HG02571 (cell line): ENCODE measurements at regions not wholly inside any gene's neighbourhood (a gene's known extent, or its start where the extent isn't known, plus 50 kb on each side); places are given as distances from the start of the nearest gene placed in this dataset.
"Not testable (repeated sequence)": the region's sequence is repeated elsewhere in the genome, so short reads cannot be mapped to it uniquely, and the experiment has no call there.

ENCODE experiments used
- ATAC-seq: cut with Tn5 transposase; IDR thresholded peaks from one replicate; pipeline ENCODE4 v1.9.1; 2021; ENCODE audit warnings: mild to moderate bottlenecking, moderate library complexity; ENCODE audit not compliant: unreplicated experiment

DNA sequence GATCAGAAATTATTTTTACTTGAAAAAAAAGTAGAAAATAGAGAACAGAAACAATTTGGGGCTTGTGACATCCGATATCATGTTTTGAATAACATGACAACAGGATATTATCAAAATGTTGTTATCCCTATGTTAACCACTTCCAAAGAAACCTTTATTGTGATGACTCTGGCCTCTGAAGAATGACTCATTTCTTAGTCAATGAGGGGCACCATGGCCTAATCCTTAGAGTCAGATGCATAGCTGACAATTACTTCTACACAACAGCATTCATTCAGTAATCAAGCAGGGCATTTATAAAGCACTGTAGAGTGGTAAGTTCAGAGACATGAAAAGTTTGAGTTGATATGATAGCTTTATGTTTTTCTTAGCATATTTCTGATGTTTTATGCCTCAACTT is 703.0 kb downstream of the RNF144A start:
- no peak for ATAC-seq

DNA sequence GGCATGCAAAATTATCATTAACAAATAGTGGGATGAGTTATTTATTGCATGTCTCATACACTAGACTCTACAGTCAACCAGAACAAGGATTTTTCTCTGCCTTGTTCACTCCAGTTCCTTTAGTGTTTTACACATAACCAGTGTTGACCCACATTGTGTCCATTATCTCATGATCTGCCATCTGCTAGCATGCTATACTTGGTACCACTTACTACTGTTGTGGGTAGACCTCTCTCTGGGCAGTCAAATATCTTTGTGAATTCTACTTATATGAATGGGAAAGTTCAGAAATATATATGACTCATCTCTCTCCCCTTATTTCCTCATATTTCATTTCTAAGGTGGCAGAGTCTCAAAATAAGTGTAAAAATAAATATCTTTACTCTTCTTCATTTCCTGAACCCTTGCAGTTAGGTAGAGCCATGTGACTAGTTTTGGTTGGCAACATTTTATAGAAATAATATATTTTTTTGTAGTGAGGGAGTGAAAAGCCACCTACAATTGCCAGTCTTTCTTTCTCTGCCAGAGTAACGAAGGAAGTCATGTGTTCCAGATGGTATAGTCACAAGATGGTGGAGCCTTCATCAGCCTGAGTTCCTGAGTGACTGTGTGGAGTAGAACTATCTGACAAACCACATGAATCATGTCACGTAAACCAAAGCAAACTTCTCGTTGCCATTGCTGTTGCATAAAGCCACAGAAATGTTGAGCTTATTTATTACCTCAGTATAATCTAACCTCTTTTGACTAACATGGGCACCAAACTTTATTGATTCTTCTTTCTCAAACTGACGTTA is 704.0 kb downstream of the RNF144A start:
- ATAC-seq, result no peak

DNA sequence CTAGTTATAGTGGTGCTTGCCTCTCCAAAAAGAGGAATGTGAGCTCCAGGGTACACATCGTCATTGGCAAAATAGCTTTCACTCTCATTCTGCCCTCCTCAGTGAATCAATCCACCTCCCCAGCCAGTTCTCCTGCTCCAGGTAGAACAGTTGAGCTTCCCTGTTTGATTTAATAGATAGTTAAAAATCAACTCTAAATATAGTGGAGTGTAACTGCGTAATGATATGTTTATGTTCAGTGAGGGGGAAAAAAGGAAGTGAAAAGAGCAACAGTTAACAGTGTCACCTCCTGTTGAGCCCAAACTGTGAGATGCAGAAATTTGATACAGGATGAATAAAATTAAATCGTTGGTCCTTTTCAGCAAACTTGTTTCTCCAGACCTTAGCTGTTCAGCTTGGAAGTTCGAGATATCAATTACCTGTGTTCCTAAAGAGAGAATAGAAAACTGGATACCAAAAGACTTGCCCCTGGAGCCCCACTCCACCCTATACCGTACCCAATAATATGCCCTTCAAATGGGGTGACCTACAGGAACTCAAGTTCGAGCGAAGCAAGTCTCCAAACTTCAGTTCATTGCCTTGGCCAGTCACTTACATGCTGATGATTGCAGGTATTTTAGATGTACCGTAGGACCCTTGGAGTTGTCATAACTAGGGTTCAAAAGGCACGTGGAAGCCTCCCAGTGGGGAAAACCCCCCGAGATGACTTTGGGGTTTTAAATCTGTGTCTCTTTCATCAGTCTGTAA is 708.4 kb downstream of the RNF144A start:
- no peak for ATAC-seq

DNA sequence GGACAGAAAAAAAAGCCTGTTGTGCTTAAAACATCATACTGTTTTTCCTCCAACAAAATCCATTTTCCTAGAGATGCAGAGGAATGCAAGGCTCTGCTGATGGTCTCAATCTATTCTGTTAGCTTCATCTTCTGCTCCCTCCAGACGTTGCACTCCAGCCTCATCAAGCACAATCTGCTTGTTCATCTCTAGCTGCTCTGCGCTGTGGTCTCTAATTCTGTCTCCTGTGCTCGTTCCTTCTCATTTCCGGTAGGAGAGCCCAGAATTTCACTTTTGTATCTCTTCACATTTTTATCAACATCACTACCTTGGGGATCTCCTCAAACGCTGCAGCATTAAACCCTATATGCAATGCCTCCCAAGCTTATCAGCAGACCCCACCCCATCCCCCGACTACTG is 708.9 kb downstream of the RNF144A start:
- ATAC-seq, result no peak

DNA sequence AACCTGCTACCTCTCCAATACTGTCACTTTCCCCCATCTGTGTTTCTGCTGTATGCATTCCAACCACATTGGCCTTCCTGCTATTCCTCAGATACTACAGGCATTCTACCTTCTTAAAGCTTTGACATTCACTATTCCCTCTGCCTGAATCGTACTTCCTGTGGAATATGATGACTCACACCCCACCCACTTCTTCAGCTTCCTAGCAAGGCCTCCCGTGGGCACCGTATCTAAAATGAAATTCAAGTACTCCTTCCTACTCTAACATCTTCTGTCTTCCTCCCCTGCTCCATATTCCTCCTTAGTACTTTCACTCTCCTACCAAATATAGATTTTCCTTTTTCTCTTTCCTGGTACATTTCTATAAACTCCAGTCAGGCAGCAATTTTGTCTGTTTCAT is 710.4 kb downstream of the RNF144A start:
- no peak for ATAC-seq

DNA sequence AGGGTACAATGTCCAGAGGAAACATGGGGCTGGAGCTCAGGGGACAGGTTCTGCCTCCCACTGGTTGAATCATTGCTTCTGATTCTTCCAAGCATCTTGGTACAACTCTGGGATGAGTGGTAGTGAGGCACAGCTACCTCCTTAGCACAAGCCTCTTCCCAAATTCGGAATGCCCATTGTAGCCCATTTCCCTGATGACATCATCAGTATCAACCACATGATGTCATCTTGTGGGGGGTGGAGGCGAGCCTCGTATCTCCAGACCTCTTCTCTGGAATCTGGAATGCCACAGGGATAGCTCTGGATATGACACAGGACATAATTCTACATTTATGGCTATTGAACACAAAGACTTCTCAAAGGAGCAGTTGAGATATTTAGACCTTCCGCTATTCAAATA is 715.2 kb downstream of the RNF144A start:
- ATAC-seq, result no peak

DNA sequence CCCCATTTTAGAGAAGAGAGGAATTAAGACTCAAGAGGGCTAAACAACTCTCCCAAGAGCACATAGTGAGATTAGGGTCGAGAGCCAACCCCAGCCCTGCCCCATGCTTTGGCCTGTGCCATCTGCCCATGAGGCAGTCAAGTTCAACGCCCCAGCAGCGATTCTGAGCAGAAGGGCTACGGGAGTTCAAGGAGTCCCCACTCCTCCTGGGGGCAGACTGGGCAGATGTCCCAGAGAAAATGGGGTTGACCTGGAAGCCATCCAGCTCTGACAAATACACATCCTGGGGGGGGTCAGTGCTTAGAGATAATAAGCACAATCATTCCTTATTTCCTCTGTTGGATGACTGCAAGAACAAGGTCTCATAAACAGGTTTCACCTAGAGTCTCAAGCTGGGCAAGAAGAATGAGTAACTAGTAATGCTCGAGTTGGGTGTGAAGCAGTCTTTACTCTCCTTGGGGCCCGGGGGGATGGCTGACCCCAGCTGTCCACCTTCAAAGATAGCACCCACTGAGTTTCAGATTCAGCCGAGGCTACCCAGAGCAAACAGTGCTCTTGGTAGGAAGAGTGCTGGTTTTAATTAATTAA is 716.4 kb downstream of the RNF144A start:
- no peak for ATAC-seq

DNA sequence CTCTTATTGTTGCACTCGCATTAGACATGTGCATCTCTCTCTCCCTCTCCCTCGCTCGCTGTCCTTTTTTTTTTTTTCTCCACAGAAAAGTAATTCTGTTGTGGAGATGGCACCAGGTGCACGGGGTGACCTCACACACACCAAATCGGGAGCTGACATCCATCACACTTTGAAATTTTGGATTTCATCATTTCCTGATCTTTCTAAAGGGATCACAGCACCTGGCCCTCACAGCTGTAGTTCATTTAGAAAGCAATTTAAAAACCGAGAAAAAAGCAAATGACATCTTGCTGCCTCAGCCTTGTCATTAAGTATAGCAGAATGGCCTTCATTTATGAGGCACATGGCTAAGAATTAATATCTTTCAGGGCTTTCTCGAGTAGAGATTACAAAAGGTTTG is 717.2 kb downstream of the RNF144A start:
- ATAC-seq, result no peak

DNA sequence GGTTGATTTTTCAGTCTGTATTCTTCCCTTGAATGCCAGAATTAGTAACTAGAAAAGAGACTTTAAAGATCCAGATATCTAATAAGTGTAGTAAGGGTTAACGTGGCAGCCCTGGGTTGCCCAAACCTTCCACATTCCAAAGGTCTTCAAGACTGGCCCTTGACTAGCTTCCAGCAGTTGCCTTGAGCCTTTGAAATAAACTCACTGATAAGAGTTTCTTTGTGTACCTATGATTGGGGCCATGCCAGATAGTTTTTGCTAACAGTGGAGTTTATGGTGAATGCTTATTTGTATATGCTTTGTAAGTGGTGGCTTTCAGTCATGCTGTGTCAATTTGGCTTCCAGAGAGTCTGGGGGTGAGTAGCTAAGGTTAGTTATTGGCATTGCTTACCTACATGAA is 722.3 kb downstream of the RNF144A start:
- no peak for ATAC-seq

DNA sequence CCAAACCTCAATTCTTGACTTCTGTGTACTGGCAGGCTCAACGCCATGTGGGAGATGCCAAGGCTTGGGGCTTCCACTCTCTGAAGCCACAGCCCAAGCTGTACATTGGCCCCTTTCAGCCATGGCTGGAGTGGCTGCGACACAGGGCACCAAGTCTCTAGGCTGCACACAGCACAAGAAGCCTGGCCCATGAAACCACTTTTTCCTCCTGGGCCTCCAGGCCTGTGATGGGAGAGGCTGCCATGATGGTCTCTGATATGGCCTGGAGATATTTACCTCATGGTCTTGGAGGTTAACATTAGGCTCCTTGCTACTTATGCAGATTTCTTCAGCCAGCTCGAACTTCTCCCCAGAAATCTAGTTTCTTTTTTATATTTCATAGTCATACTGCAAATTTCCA is 724.1 kb downstream of the RNF144A start:
- ATAC-seq, result not testable (repeated sequence)

DNA sequence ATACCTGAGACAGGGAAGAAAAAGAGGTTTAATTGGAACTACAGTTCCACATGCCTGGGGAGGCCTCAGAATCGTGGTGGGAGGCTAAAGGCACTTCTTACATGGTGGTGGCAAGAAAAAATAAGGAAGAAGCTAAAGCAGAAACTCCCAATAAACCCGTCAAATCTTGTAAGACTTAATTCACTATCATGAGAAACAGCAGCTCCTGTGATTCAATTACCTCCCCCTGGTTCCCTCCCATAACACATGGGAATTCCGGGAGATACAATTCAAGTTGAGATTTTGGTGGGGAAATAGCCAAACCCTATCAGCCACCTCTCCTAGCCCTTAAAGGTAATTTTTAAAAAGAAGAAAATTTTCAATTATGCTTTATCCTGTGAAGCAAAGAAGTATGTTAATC is 728.8 kb downstream of the RNF144A start:
- ATAC-seq, result no peak

DNA sequence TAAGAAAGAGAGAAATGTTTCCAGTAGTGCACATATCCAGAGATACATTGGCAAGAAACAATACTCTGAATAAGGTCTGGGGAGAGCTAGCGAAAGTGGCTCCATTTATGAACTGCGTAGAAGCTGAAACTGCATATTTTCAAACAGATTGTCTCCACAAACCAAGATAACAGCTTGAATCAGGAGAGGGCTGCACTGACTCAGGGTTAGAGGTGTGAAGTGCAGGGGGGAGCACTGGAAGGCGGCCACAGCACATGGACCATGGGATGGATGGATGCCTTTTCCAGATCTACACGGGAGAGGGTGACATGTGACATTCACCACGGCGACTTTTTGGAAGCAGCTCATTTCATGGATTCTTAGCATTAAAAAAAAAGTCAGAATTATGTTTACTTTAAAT is 729.4 kb downstream of the RNF144A start:
- no peak for ATAC-seq

DNA sequence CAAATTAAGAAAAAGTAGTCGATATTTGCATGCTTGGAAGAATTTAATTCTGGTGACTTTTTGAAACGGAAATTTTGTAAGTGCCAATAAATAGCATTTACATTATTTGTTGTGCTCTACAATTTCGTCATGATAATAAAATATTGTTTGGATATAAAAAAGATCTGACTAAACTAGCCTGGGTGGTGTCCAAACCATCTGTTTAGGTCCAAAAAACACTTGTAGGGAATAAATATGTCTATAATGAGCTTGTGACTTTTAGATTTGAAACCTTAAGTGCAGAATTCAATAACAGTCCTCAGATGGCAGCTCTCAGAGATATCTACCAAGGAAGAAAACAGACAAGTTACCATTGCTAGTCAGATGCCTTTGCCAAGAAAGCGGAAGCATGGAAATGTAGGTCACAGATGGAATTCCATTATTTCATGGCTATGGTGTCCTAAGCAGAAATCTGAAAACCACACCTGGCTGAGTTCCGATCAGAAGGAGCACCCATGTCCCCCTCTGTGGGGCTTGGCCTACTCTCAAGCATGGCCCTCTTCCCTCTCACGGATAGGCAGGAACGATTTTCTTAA is 731.1 kb downstream of the RNF144A start:
- ATAC-seq, result no peak

DNA sequence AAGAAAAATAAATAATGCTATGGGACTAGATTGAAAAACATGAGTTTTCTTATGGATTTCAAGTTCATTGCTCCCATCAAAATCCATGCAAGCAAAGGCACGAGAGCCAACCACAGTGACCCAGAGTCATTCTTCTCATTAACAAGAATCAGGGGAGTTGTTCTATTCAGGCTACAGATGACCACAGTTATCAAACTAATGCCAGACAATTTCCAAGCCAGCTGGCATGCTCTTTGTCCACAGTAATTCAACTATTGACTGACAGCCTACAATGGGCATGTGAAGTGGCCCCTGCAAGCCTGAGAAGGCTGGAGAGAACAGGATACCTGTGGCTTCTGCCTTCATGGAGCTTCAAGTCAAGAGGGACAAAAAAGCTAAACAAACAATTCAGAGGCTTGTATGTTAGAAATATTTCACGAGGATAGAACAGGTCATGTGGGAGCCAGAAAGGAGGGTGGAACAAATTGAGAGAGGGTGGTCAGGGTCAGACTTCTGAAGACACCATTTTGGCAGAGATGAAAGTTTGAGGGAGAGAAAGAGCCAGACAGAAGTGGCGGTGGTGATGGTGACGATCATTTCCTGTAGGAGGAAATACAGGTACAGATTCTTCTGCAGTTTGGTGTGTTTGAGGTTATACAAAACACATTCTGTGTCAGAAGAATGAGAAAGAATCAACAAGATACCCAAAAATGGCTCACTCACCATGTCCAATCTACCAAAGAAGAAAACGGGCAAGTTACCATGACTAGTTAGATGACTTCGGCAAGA is 732.4 kb downstream of the RNF144A start:
- ATAC-seq, result no peak

DNA sequence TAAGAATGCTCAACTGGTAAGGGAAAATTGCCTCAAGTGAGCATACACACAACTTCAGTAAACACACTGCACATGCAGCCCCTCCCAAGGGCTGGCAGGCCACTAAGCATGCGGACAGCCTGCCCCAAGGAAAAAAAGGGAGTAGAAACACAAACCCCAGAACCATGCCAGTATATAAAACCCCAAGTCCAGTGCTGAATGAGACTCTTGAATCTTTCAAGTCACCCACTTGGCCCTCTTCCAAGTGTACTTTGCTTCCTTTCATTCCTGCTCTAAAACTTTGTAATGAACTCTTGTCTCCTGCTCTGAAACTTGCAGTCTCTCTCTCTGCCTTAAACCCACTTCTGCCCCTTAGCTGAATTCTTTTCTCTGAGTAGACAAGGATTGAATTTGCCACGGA is 736.4 kb downstream of the RNF144A start:
- ATAC-seq, result no peak

DNA sequence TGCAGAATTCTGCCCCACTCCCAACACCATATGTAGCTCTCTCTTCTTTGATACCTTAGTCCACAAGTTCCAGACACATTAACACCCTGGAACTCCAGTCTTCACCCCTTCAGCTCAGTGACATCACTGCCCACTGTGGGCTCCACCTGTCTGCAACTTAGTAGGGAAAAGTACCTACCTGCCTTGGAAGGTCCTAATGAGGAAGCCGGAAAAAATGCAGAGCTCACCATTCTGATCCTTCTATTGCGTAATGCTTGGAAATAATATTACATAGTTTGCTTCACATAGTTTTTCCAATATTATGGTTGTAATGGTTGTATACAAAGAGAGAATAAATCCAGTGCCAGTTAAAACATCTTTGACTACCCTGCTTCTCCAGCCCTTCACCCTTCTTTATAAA is 738.4 kb downstream of the RNF144A start:
- no peak for ATAC-seq

DNA sequence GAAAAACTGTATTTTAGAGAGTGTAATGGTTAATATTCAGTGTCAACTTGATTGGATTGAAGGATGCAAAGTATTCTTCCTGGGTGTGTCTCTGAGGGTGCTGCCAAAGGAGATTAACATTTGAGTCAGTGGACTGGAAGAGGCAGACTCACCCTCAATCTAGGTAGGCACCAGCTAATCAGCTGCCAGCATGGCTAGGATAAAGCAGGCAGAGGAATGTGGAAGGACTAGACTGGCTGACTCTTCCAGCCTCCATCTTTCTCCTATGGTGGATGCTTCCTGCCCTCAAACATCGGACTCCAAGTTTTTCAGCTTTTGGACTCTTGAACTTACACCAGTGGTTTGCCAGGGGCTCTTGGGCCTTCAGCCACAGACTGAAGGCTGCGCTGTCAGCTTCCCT is 740.3 kb downstream of the RNF144A start:
- ATAC-seq, result not testable (repeated sequence)

DNA sequence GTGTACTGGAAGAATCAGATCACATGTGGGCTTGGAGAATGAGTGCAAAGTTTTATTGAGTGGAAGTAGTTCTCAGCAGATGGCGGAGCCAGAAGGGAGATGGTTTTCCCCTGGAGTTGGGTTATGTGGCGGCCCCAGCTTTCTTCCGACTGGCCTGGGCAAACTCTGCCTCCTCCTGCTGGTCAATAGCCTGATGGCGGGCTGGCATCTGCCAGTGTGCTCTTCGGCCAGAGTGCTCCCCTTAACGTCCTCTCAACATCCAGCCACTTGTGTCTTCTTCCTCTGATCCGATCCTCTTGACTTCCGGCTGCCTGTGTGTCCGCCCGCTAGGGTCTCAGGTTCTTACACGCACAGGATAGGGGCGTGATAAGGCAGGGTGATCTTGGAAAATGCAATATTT is 741.3 kb downstream of the RNF144A start:
- ATAC-seq, result no peak

DNA sequence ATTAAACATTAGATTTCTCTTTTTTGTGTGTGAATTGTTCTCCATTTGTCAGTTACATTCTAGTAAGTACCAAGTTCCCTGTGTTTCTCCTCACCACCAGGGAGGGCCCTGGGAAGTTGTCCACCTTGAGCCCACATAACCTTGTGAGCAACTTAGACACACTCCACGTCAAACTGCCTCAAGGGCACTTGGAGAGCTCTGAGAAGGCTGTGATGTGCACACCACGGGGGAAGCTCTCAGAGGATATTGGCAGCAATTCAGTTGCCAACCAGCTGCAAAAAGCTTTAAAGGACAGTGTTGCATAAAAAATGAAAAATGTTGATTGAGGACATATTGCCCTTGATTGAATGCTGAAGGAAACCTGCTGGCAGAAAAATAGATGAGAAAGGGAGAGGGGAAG is 743.6 kb downstream of the RNF144A start:
- no peak for ATAC-seq

DNA sequence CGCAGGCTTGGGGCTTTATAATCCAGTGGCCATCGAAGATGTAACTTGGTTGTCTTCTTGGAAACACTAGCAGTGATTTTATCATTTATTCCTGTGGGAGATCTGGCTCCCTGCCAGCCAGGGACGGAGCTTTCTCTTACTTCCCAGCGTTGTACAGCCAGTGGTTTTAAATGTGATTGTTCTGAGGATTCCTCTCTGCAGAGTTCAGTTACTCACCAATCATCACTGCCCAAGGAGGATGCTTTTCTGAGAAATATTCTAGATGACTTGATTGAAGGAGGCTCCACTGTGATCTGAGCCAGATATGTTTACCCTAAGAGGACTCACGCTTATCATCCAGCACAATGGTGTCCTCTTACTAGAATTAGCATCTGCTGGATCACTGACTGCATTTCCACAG is 744.3 kb downstream of the RNF144A start:
- ATAC-seq, result no peak

DNA sequence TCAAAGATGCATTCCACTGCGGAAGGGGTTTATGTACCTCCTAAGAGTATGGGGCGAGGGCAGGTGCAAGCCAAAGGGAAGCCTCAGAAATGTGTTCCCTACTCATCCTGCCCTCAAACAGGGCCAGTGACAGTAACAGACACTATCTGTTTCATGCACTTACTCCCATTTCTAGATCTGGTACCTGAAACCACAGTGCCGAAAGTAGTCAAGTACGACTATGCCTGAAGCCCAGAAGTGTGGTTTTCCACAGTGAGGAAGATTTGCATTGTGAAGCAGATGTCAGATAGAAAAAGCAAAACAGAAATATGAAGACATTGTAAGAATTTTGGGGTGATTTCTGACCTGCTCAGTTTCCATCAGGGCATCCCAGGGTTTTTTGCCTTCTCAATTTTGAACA is 748.7 kb downstream of the RNF144A start:
- no peak for ATAC-seq
